Spleen (tissue), 7 donors: ENCODE measurements at regions not wholly inside any gene's neighbourhood (a gene's known extent, or its start where the extent isn't known, plus 50 kb on each side); places are given as distances from the start of the nearest gene placed in this dataset.

Experiments
- POLR2A ChIP-seq, 3 donors: fragments of 450-650 bp; IDR thresholded peaks; one replicate each; pipeline ENCODE4 v1.5.1; 2017; ENCODE audit warnings: antibody characterized with exemption in 3 of 3, mild to moderate bottlenecking in 1 of 3
- TF ChIP-seq, protein P1 (sequence below), 11 experiments: fragments of 200-600 bp in 7 of 11; fragments of 450-650 bp in 4 of 11; sonication (generic) in 4 of 11; IDR thresholded peaks in 8 of 11; conservative IDR thresholded peaks in 3 of 11; 1 replicate in 7 of 11; 2 replicates in 4 of 11; pipeline versions ENCODE4 v1.4.0 to v1.8.0; 2016 to 2021; ENCODE audit warnings: antibody characterized with exemption in 11 of 11, inconsistent platforms in 4 of 11, mild to moderate bottlenecking in 1 of 11
- donor health status: DM: no; HTN: no; CAD: no; lungs with moderate emphysema.
- donor health status: DM: no; HTN: no; CAD: no.
- donor health status: DM: no; HTN: no; CAD: no.

- TF ChIP-seq, protein P1, sequence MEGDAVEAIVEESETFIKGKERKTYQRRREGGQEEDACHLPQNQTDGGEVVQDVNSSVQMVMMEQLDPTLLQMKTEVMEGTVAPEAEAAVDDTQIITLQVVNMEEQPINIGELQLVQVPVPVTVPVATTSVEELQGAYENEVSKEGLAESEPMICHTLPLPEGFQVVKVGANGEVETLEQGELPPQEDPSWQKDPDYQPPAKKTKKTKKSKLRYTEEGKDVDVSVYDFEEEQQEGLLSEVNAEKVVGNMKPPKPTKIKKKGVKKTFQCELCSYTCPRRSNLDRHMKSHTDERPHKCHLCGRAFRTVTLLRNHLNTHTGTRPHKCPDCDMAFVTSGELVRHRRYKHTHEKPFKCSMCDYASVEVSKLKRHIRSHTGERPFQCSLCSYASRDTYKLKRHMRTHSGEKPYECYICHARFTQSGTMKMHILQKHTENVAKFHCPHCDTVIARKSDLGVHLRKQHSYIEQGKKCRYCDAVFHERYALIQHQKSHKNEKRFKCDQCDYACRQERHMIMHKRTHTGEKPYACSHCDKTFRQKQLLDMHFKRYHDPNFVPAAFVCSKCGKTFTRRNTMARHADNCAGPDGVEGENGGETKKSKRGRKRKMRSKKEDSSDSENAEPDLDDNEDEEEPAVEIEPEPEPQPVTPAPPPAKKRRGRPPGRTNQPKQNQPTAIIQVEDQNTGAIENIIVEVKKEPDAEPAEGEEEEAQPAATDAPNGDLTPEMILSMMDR (IDR thresholded peaks at IDR 0.05 in 8 of 11, conservative IDR thresholded peaks at IDR 0.05 in 3 of 11) = no peak
- TF ChIP-seq POLR2A (IDR thresholded peaks at IDR 0.05) = no peak
Observed at GRCh38 chr5:145350513-145350912, 484.6 kb downstream of the PRELID2 start.
